A673 (cell line): ENCODE measurements at regions not wholly inside any gene's neighbourhood (a gene's known extent, or its start where the extent isn't known, plus 50 kb on each side); places are given as distances from the start of the nearest gene placed in this dataset.

Experiments
- EZH2 ChIP-seq: fragments of 200-600 bp; sonication (generic); IDR thresholded peaks from 2 replicates; pipeline ENCODE4 v1.6.1; 2017; ENCODE audit warnings: borderline replicate concordance, low read depth, mild to moderate bottlenecking, mixed read lengths, antibody characterized with exemption, low read length; ENCODE audit not compliant: poor library complexity, severe bottlenecking
- TF ChIP-seq, protein P1 (sequence below): fragments of 300-800, 200-600 bp; sonication (generic); conservative IDR thresholded peaks from 2 replicates; pipeline ENCODE4 v1.5.1; 2017; ENCODE audit warnings: low read depth, mild to moderate bottlenecking, antibody characterized with exemption, low read length, moderate library complexity, mixed read lengths

DNA sequence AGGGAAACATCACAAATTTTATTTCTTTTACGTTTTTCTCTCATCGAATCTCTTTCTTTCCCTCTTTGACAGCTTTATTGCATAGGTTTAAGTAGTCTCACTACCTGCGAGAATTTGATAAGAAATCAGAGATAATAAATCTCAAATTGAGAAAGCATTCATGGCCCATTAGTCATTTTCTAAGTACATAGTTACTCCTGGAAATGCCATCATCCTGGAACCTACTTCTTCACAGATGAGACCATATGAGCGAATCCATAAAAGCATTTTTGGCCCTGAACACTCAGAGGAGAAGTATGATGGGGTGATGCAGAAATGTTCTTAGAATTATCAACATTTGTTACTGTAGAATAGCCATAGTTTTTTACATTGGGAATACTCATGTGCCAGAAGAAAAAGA is 138.0 kb upstream of the ARHGAP28 start:
- no peak for TF ChIP-seq EZH2
- TF ChIP-seq, protein P1, sequence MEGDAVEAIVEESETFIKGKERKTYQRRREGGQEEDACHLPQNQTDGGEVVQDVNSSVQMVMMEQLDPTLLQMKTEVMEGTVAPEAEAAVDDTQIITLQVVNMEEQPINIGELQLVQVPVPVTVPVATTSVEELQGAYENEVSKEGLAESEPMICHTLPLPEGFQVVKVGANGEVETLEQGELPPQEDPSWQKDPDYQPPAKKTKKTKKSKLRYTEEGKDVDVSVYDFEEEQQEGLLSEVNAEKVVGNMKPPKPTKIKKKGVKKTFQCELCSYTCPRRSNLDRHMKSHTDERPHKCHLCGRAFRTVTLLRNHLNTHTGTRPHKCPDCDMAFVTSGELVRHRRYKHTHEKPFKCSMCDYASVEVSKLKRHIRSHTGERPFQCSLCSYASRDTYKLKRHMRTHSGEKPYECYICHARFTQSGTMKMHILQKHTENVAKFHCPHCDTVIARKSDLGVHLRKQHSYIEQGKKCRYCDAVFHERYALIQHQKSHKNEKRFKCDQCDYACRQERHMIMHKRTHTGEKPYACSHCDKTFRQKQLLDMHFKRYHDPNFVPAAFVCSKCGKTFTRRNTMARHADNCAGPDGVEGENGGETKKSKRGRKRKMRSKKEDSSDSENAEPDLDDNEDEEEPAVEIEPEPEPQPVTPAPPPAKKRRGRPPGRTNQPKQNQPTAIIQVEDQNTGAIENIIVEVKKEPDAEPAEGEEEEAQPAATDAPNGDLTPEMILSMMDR = no peak
